ENCODE measurements at regions not wholly inside any gene's neighbourhood (a gene's known extent, or its start where the extent isn't known, plus 50 kb on each side); places are given as distances from the start of the nearest gene placed in this dataset.

- no peaks in the 10 kb centered on the region for H3K9me3 Mint-ChIP-seq
- intact Hi-C loops (cut with micrococcal nuclease) = no loop called here
- H3K27ac Mint-ChIP-seq = no peak overlapping the region
- H3K27me3 Mint-ChIP-seq = no peaks in the 10 kb centered on the region
- no peaks in the 10 kb centered on the region for H3K36me3 Mint-ChIP-seq (ENCODE audit: low read depth)
- no peak for DNase-seq
- H3K4me1 Mint-ChIP-seq (ENCODE audit: low read depth) = no peaks in the 10 kb centered on the region
- no peak for TF ChIP-seq CTCF (IDR thresholded peaks at IDR 0.05)
- CTCF ChIA-PET = no interaction called here
- H3K4me3 Mint-ChIP-seq = no peak overlapping the region
- no peak for ATAC-seq
- POLR2A ChIA-PET = no interaction called here
These were observed 369.8 kb downstream of the CSNK1G3 start for GRCh38 chr5:123881759-123882244.

GRCh38 chr5:123880875-123881274, 368.9 kb downstream of the CSNK1G3 start:
- ChIA-PET CTCF (no interaction called here), POLR2A (no interaction called here)
- Mint-ChIP-seq H3K9me3 (no peaks in the 10 kb centered on the region), H3K4me3 (no peak overlapping the region), H3K27ac (no peak overlapping the region), H3K27me3 (no peaks in the 10 kb centered on the region), H3K4me1 (ENCODE audit: low read depth) (no peaks in the 10 kb centered on the region), H3K36me3 (ENCODE audit: low read depth) (no peaks in the 10 kb centered on the region)
- ATAC-seq (no peak), DNase-seq (no peak)
- intact Hi-C loops (cut with micrococcal nuclease) = no loop called here
- no peak for TF ChIP-seq CTCF (IDR thresholded peaks at IDR 0.05)

- no peaks in the 10 kb centered on the region for H3K4me1 Mint-ChIP-seq (ENCODE audit: low read depth)
- no peaks in the 10 kb centered on the region for H3K36me3 Mint-ChIP-seq (ENCODE audit: low read depth)
- ATAC-seq = no peak
- DNase-seq = no peak
- TF ChIP-seq CTCF (IDR thresholded peaks at IDR 0.05) = no peak
- ChIA-PET CTCF (no interaction called here), POLR2A (no interaction called here)
- H3K9me3 Mint-ChIP-seq = no peaks in the 10 kb centered on the region
- H3K27me3 Mint-ChIP-seq = no peaks in the 10 kb centered on the region
- intact Hi-C loops (cut with micrococcal nuclease) = no loop called here
- no peak overlapping the region for H3K27ac Mint-ChIP-seq
- no peak overlapping the region for H3K4me3 Mint-ChIP-seq
These were observed 367.1 kb downstream of the CSNK1G3 start for GRCh38 chr5:123879071-123879470.

- H3K36me3 Mint-ChIP-seq (ENCODE audit: low read depth) = no peaks in the 10 kb centered on the region
- H3K27ac Mint-ChIP-seq = no peak overlapping the region
- TF ChIP-seq CTCF (IDR thresholded peaks at IDR 0.05) = no peak
- no peak for ATAC-seq
- H3K4me3 Mint-ChIP-seq = no peak overlapping the region
- intact Hi-C loops (cut with micrococcal nuclease) = no loop called here
- DNase-seq = no peak
- POLR2A ChIA-PET = no interaction called here
- no peaks in the 10 kb centered on the region for H3K4me1 Mint-ChIP-seq (ENCODE audit: low read depth)
- H3K9me3 Mint-ChIP-seq = no peaks in the 10 kb centered on the region
- CTCF ChIA-PET = no interaction called here
- H3K27me3 Mint-ChIP-seq = no peaks in the 10 kb centered on the region
These were observed 364.4 kb downstream of the CSNK1G3 start for GRCh38 chr5:123876276-123876790.

- intact Hi-C loops (cut with micrococcal nuclease) = no loop called here
- no peaks in the 10 kb centered on the region for H3K36me3 Mint-ChIP-seq (ENCODE audit: low read depth)
- ChIA-PET POLR2A (no interaction called here), CTCF (no interaction called here)
- H3K9me3 Mint-ChIP-seq = no peaks in the 10 kb centered on the region
- no peaks in the 10 kb centered on the region for H3K4me1 Mint-ChIP-seq (ENCODE audit: low read depth)
- no peak for TF ChIP-seq CTCF (IDR thresholded peaks at IDR 0.05)
- no peak for DNase-seq
- H3K27me3 Mint-ChIP-seq = no peaks in the 10 kb centered on the region
- ATAC-seq = no peak
- H3K27ac Mint-ChIP-seq = no peak overlapping the region
- H3K4me3 Mint-ChIP-seq = no peak overlapping the region
These were observed 363.7 kb downstream of the CSNK1G3 start for GRCh38 chr5:123875561-123876275.
